T-helper 1 cell treated with Interleukin-12 subunit alpha and Interleukin-12 subunit beta and Interleukin-4 antibody, amounts not matched to agents 30 μg/mL and 1 μg/mL, for 36 hours (primary cell): ENCODE measurements at regions not wholly inside any gene's neighbourhood (a gene's known extent, or its start where the extent isn't known, plus 50 kb on each side); places are given as distances from the start of the nearest gene placed in this dataset.

Source experiments
- H3K27ac Mint-ChIP-seq: one replicate; pipeline ENCODE4 v1.8.0; 2021; ENCODE audit warnings: mild to moderate bottlenecking, mixed read lengths
- H3K27me3 Mint-ChIP-seq: one replicate; pipeline ENCODE4 v1.8.0; 2021; ENCODE audit warnings: low read depth, mixed read lengths
- H3K36me3 Mint-ChIP-seq: one replicate; pipeline ENCODE4 v1.8.0; 2021; ENCODE audit warnings: low read depth, mixed read lengths
- H3K4me1 Mint-ChIP-seq: one replicate; pipeline ENCODE4 v1.8.0; 2021; ENCODE audit warnings: low read depth, mixed read lengths
- H3K4me3 Mint-ChIP-seq: one replicate; pipeline ENCODE4 v1.8.0; 2021; ENCODE audit warnings: mild to moderate bottlenecking, moderate library complexity, mixed read lengths
- H3K9me3 Mint-ChIP-seq: one replicate; pipeline ENCODE4 v1.8.0; 2021; ENCODE audit warnings: mixed read lengths

- no peaks in the 10 kb centered on the region for H3K9me3 Mint-ChIP-seq
- H3K4me1 Mint-ChIP-seq, result no peaks in the 10 kb centered on the region
- no peak overlapping the region for H3K27ac Mint-ChIP-seq
- H3K36me3 Mint-ChIP-seq, result no peaks in the 10 kb centered on the region
- H3K4me3 Mint-ChIP-seq, result no peak overlapping the region
- H3K27me3 Mint-ChIP-seq, result peaks cover 36% of the 10 kb centered on the region
These were observed 188.9 kb downstream of the BCR start for GRCh38 chr22:23369054-23369685.
